H1 (cell line): ENCODE measurements at regions not wholly inside any gene's neighbourhood (a gene's known extent, or its start where the extent isn't known, plus 50 kb on each side); places are given as distances from the start of the nearest gene placed in this dataset.

ENCODE experiments used
- CTCF ChIA-PET: fragments of 300-600 bp; sonication (Branson Sonifier 250); formaldehyde crosslinking; loops from one replicate; lab custom pipeline; 2021; ENCODE audit not compliant: partially characterized antibody; lab: Charles Lee
- POLR2A ChIA-PET: fragments of 300-600 bp; sonication (Branson Sonifier 250); formaldehyde crosslinking; loops from one replicate; lab custom pipeline; 2021; ENCODE audit warnings: inconsistent platforms; ENCODE audit not compliant: partially characterized antibody; lab: Charles Lee
- DNase-seq, 2 experiments: peaks; one replicate each; pipeline versions ENCODE4 v3.0.0 to v3.0.0-alpha.2; 2010 to 2022; ENCODE audit warnings: low spot score in 2 of 2, low read depth in 1 of 2, mixed read lengths in 1 of 2
- FAIRE-seq: peaks from 2 replicates; lab custom pipeline; 2011; peaks lifted over from hg19 to GRCh38; lab: Jason Lieb, UNC
- H2AFZ ChIP-seq: 2 replicates; pipeline ENCODE4 v1.8.1; 2012; ENCODE audit warnings: low read length, inconsistent platforms
- H2AK5ac ChIP-seq: 2 replicates; pipeline ENCODE4 v1.6.1; 2013; ENCODE audit warnings: low read depth, low read length
- H2BK120ac ChIP-seq: replicated peaks from 2 replicates; pipeline ENCODE3; 2013; ENCODE audit warnings: low read depth, low read length, inconsistent platforms
- H2BK12ac ChIP-seq: 2 replicates; pipeline ENCODE4 v1.6.1; 2013; ENCODE audit warnings: low read depth, low read length
- H2BK15ac ChIP-seq: 2 replicates; pipeline ENCODE4 v1.6.1; 2013; ENCODE audit warnings: low read length
- H2BK20ac ChIP-seq: 2 replicates; pipeline ENCODE4 v1.6.1; 2013; ENCODE audit warnings: low read length
- H2BK5ac ChIP-seq: 2 replicates; pipeline ENCODE4 v1.6.1; 2013; ENCODE audit warnings: low read depth, low read length
- H3K14ac ChIP-seq: 2 replicates; pipeline ENCODE4 v1.6.1; 2013; ENCODE audit warnings: inconsistent platforms; ENCODE audit not compliant: insufficient read length
- H3K18ac ChIP-seq: 2 replicates; pipeline ENCODE4 v1.6.1; 2013; ENCODE audit warnings: low read length; ENCODE audit errors: extremely low read depth
- H3K23ac ChIP-seq: 2 replicates; pipeline ENCODE4 v1.6.1; 2013; ENCODE audit warnings: inconsistent platforms; ENCODE audit not compliant: insufficient read length
- H3K23me2 ChIP-seq: 2 replicates; pipeline ENCODE4 v1.6.1; 2013; ENCODE audit warnings: low read depth, low read length
- H3K27ac ChIP-seq: 2 replicates; pipeline ENCODE4 v1.6.1; 2011; ENCODE audit warnings: low read depth, low read length, inconsistent platforms
- H3K27me3 ChIP-seq, 4 experiments: replicated peaks in 1 of 4; 1 replicate in 1 of 4; 2 replicates in 3 of 4; pipeline versions ENCODE4 v1.6.1 to v1.8.1; 2011 to 2013; ENCODE audit warnings: low read length in 3 of 4, mild to moderate bottlenecking in 3 of 4, inconsistent platforms in 2 of 4, mixed read lengths in 2 of 4, moderate library complexity in 1 of 4; ENCODE audit not compliant: control insufficient read depth in 3 of 4, insufficient read depth in 3 of 4; ENCODE audit errors: extremely low read depth in 1 of 4
- H3K36me3 ChIP-seq, 4 experiments: 2 replicates each; pipeline versions ENCODE4 v1.6.1 to v1.8.1; 2011 to 2013; ENCODE audit warnings: mild to moderate bottlenecking in 4 of 4, low read length in 3 of 4, moderate library complexity in 2 of 4, control low read depth in 1 of 4, inconsistent platforms in 1 of 4; ENCODE audit not compliant: insufficient read depth in 4 of 4, control insufficient read depth in 2 of 4
- H3K4ac ChIP-seq: replicated peaks from 2 replicates; pipeline ENCODE3; 2013; ENCODE audit warnings: low read length, low read depth, mixed read lengths, inconsistent platforms; ENCODE audit not compliant: insufficient read length
- H3K4me1 ChIP-seq, 4 experiments: replicated peaks in 1 of 4; 1 replicate in 1 of 4; 2 replicates in 3 of 4; pipeline versions ENCODE4 v1.6.1 to v1.8.1; 2011 to 2013; ENCODE audit warnings: low read length in 3 of 4, inconsistent platforms in 2 of 4, mixed read lengths in 1 of 4; ENCODE audit not compliant: insufficient read depth in 4 of 4, control insufficient read depth in 3 of 4
- H3K4me2 ChIP-seq, 2 experiments: 2 replicates each; pipeline versions ENCODE4 v1.6.1 to v1.8.1; 2011 to 2013; ENCODE audit warnings: low read depth in 2 of 2, low read length in 2 of 2, control low read depth in 1 of 2, inconsistent platforms in 1 of 2, mild to moderate bottlenecking in 1 of 2; ENCODE audit not compliant: insufficient read depth in 1 of 2
- H3K4me3 ChIP-seq, 4 experiments: fragments of 200-600, 300-600 bp in 1 of 4; sonication (generic), shearing (Covaris generic), sonication (Bioruptor Twin) in 1 of 4; 2 replicates each; pipeline versions ENCODE4 v1.5.1 to v1.8.1; 2011 to 2016; ENCODE audit warnings: low read length in 4 of 4, low read depth in 3 of 4, control low read depth in 2 of 4, inconsistent platforms in 2 of 4, mild to moderate bottlenecking in 2 of 4, mixed read lengths in 1 of 4, moderate library complexity in 1 of 4; ENCODE audit not compliant: insufficient read depth in 2 of 4; ENCODE audit errors: extremely low read depth in 1 of 4
- H3K56ac ChIP-seq: replicated peaks from 2 replicates; pipeline ENCODE3; 2013; ENCODE audit warnings: low read depth, mild to moderate bottlenecking, mixed read lengths, low read length, inconsistent platforms; ENCODE audit not compliant: insufficient read length
- H3K79me1 ChIP-seq: 2 replicates; pipeline ENCODE4 v1.6.1; 2013; ENCODE audit warnings: low read depth, low read length, control low read depth
- H3K79me2 ChIP-seq, 2 experiments: 2 replicates each; pipeline versions ENCODE4 v1.6.1 to v1.8.1; 2012 to 2013; ENCODE audit warnings: low read length in 2 of 2, mild to moderate bottlenecking in 2 of 2, inconsistent platforms in 1 of 2; ENCODE audit not compliant: insufficient read depth in 2 of 2, control insufficient read depth in 1 of 2
- H3K9ac ChIP-seq, 4 experiments: replicated peaks in 1 of 4; 1 replicate in 1 of 4; 2 replicates in 3 of 4; pipeline versions ENCODE4 v1.6.1 to v1.8.1; 2011 to 2013; ENCODE audit warnings: low read depth in 3 of 4, low read length in 3 of 4, control low read depth in 2 of 4, mild to moderate bottlenecking in 2 of 4, moderate library complexity in 2 of 4, inconsistent platforms in 1 of 4; ENCODE audit errors: extremely low read depth in 1 of 4
- H3K9me3 ChIP-seq, 2 experiments: 2 replicates each; pipeline versions ENCODE4 v1.6.1 to v1.8.1; 2012 to 2013; ENCODE audit warnings: mild to moderate bottlenecking in 2 of 2, moderate library complexity in 2 of 2, control low read depth in 1 of 2, inconsistent platforms in 1 of 2, low read depth in 1 of 2, low read length in 1 of 2, mixed read lengths in 1 of 2; ENCODE audit not compliant: insufficient read depth in 2 of 2
- H4K20me1 ChIP-seq, 2 experiments: replicated peaks in 1 of 2; 2 replicates each; pipeline versions ENCODE3 to v1.8.1; 2011 to 2013; ENCODE audit warnings: inconsistent platforms in 2 of 2, low read length in 2 of 2, mild to moderate bottlenecking in 1 of 2; ENCODE audit not compliant: insufficient read depth in 2 of 2, control insufficient read depth in 1 of 2
- H4K5ac ChIP-seq: 2 replicates; pipeline ENCODE4 v1.6.1; 2013; ENCODE audit warnings: low read length, low read depth, mixed read lengths, inconsistent platforms; ENCODE audit not compliant: insufficient read length
- H4K8ac ChIP-seq: 2 replicates; pipeline ENCODE4 v1.8.0; 2013; ENCODE audit warnings: mild to moderate bottlenecking, moderate library complexity, low read length, inconsistent platforms; ENCODE audit not compliant: insufficient read depth; ENCODE audit errors: extremely low read depth
- H4K91ac ChIP-seq: replicated peaks from 2 replicates; pipeline ENCODE3; 2013; ENCODE audit warnings: low read length, mixed read lengths, inconsistent platforms; ENCODE audit not compliant: insufficient read length
- ASH2L ChIP-seq: fragments of 200-600, 300-600 bp; sonication (generic); IDR thresholded peaks from one replicate; pipeline ENCODE4 v1.7.1; 2017; ENCODE audit warnings: low read length
- EP300 ChIP-seq, 2 experiments: IDR thresholded peaks; 1 replicate in 1 of 2; 2 replicates in 1 of 2; pipeline ENCODE4 v1.6.1; 2011 to 2012; ENCODE audit warnings: low read depth in 2 of 2, low read length in 2 of 2, mild to moderate bottlenecking in 2 of 2, borderline replicate concordance in 1 of 2, inconsistent platforms in 1 of 2, moderate library complexity in 1 of 2
- NRF1 ChIP-seq: IDR thresholded peaks from 2 replicates; pipeline ENCODE4 v1.6.1; 2011; ENCODE audit warnings: mild to moderate bottlenecking, low read depth, low read length, improper control_type of control experiment
- POLR2A ChIP-seq, 2 experiments: IDR thresholded peaks; 1 replicate in 1 of 2; 2 replicates in 1 of 2; pipeline ENCODE4 v1.6.1; 2011; ENCODE audit warnings: low read depth in 2 of 2, low read length in 2 of 2, mild to moderate bottlenecking in 2 of 2; ENCODE audit errors: control extremely low read depth in 1 of 2
- RFX5 ChIP-seq: IDR thresholded peaks from 2 replicates; pipeline ENCODE4 v1.6.1; 2011; ENCODE audit warnings: low read depth, low read length, improper control_type of control experiment, borderline replicate concordance
- WGBS, 2 experiments: shearing (Covaris generic) in 1 of 2; methylation state at CpG; one replicate each; pipeline versions ENCODE4 v1.1.6 to v1.1.7; 2013 to 2015; ENCODE audit warnings: low lambda C conversion rate in 2 of 2, mixed read lengths in 2 of 2, inconsistent platforms in 1 of 2, low coverage in 1 of 2, missing lambda C conversion rate in 1 of 2; ENCODE audit not compliant: insufficient replicate concordance in 2 of 2, insufficient coverage in 1 of 2, insufficient read length in 1 of 2; ENCODE audit errors: extremely low coverage in 1 of 2, missing lambda C conversion rate in 1 of 2; 5-methylcytosine and 5-hydroxymethylcytosine counted together
- TF ChIP-seq, protein P1 (sequence below): IDR thresholded peaks from 2 replicates; pipeline ENCODE4 v1.6.1; 2011; ENCODE audit warnings: low read length, improper control_type of control experiment
- TF ChIP-seq, protein P2 (sequence below): IDR thresholded peaks from 2 replicates; pipeline ENCODE4 v1.6.1; 2012; ENCODE audit warnings: inconsistent platforms

DNA sequence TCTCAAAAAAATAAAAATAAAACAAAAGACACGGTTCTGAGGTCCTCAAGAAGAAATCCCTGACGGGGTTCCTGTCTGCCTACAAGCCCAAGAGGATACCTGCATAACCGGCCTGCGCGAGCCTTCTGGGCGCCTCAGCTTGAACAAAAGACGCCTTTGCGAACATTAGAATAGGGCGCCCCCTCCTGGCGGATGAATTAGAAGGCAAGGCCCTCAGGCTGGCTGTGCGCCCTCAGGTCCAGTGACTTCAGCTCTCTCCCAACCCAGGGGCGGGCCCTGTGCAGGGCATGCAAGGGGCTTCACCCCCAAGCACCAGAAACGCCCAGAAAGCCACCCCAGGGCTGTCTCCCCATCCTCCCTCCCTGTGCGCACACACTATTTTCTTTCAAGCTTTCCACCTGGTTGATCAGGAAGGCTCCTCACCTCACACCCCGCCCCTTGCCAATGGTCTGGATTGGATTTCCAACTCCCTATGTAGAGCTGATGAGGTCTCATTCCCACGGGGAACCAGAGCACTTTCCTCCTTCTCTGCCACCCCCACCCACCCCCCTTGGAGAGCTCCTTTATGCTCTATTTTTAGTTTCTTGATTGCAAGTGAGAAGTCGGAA, 273.3 kb downstream of the BUD13 start:
- Histone ChIP-seq H3K79me2 (no peaks in the 10 kb centered on the region), H4K20me1 (no peaks in the 10 kb centered on the region), H2BK120ac (no peak overlapping the region), H2AFZ (no peak overlapping the region), H3K4me3 (no peak overlapping the region), H3K23ac (no peak overlapping the region), H2AK5ac (no peak overlapping the region), H3K27ac (no peak overlapping the region), H3K36me3 (no peaks in the 10 kb centered on the region), H4K8ac (no peak overlapping the region), H3K4me1 (peaks cover 11 to 27% (median 15%) of the 10 kb centered on the region in 4 experiments), H4K91ac (no peak overlapping the region), H3K23me2 (no peaks in the 10 kb centered on the region; the same call in 1 of the 2 replicates), H2BK20ac (peak overlapping the region; percentile 95; the same call in 1 of the 2 replicates), H3K9ac (no peak overlapping the region), H3K4me2 (no peak overlapping the region), H2BK12ac (peak overlapping the region; percentile 93; the same call in 1 of the 2 replicates), H3K4ac (no peak overlapping the region), H2BK15ac (0 out of 2 replicates have a peak overlapping the region, but pooled peaks have one; percentile 94), H3K27me3 (peaks cover 0 to 4% (median 1%) of the 10 kb centered on the region in 4 experiments; a peak in 2 of 7 replicates), H3K56ac (no peak overlapping the region), H4K5ac (no peak overlapping the region), H3K18ac (0 out of 2 replicates have a peak overlapping the region, but pooled peaks have one; percentile 48), H3K14ac (no peak overlapping the region), H3K79me1 (no peaks in the 10 kb centered on the region), H2BK5ac (peak overlapping the region; percentile 52; the same call in 1 of the 2 replicates), H3K9me3 (no peaks in the 10 kb centered on the region)
- WGBS, 2 experiments = 21% methylated on average over 17 of the region's 17 CpGs; no CpG with 5 or more reads in 1 of the 2 experiments
- FAIRE-seq (peak; percentile 73), DNase-seq (peak; percentile 87 to 99)
- ChIA-PET POLR2A (interaction anchor here (0.8 to 1.4 kb wide), 2 partner anchors 41 to 54 kb away, joined by 3 to 7 read pairs; no protein-coding TSS in a partner anchor), CTCF (interaction anchor here (0.6 to 10.4 kb wide), 78 partner anchors 7 to 969 kb away, joined by 3 to 91 read pairs (median 4); no protein-coding TSS in a partner anchor)
- TF ChIP-seq, protein P1, sequence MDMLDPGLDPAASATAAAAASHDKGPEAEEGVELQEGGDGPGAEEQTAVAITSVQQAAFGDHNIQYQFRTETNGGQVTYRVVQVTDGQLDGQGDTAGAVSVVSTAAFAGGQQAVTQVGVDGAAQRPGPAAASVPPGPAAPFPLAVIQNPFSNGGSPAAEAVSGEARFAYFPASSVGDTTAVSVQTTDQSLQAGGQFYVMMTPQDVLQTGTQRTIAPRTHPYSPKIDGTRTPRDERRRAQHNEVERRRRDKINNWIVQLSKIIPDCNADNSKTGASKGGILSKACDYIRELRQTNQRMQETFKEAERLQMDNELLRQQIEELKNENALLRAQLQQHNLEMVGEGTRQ = 0 out of 2 replicates have a peak, but pooled peaks have one; percentile 20
- TF ChIP-seq RFX5 = no peak
- TF ChIP-seq NRF1 = 0 out of 2 replicates have a peak, but pooled peaks have one; percentile 2
- TF ChIP-seq, protein P2, sequence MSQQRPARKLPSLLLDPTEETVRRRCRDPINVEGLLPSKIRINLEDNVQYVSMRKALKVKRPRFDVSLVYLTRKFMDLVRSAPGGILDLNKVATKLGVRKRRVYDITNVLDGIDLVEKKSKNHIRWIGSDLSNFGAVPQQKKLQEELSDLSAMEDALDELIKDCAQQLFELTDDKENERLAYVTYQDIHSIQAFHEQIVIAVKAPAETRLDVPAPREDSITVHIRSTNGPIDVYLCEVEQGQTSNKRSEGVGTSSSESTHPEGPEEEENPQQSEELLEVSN = no peak
- TF ChIP-seq ASH2L = no peak
- TF ChIP-seq EP300 (IDR thresholded peaks at IDR 0.05; ENCODE audit: borderline replicate concordance in 1 of 2, low read depth in 2 of 2, low read length in 2 of 2) = no peak
- TF ChIP-seq POLR2A (IDR thresholded peaks at IDR 0.05; ENCODE audit: control extremely low read depth in 1 of 2, low read depth in 2 of 2, low read length in 2 of 2) = no peak
